ENCODE measurements at regions not wholly inside any gene's neighbourhood (a gene's known extent, or its start where the extent isn't known, plus 50 kb on each side); places are given as distances from the start of the nearest gene placed in this dataset.

GRCh38 chr13:22212576-22212975 lies 541.7 kb downstream of the FGF9 start:
- TF ChIP-seq CTCF (IDR thresholded peaks at IDR 0.05 in 2 of 3, conservative IDR thresholded peaks at IDR 0.05 in 1 of 3; ENCODE audit: insufficient read depth in 2 of 3, low read depth in 1 of 3, low read length in 3 of 3) (no peak), CHD7 (IDR thresholded peaks at IDR 0.05; ENCODE audit: low read depth, low read length) (no peak), ZFP1 (CRISPR knock-in tag; IDR thresholded peaks at IDR 0.05) (no peak), SRF (CRISPR knock-in tag; IDR thresholded peaks at IDR 0.05) (no peak)
